PC-9 (cell line): ENCODE measurements at regions not wholly inside any gene's neighbourhood (a gene's known extent, or its start where the extent isn't known, plus 50 kb on each side); places are given as distances from the start of the nearest gene placed in this dataset.
A peak's percentile ranks its signal among the peaks of the same experiment; 100 is the strongest.

ENCODE experiments used
- BruUV-seq: library from RNA; stranded (reverse); fragments of 400-500 nt; replicated peaks from 2 replicates; lab custom pipeline; 2021; lab: Mats Ljungman, UMichigan
- CTCF ChIA-PET: fragments of 300-600 bp; sonication (Branson Sonifier 250); formaldehyde crosslinking; loops from one replicate; lab custom pipeline; 2022; ENCODE audit warnings: antibody characterized with exemption; lab: Charles Lee
- POLR2A ChIA-PET: fragments of 300-600 bp; sonication (Branson Sonifier 250); formaldehyde crosslinking; loops from one replicate; lab custom pipeline; 2022; ENCODE audit warnings: antibody characterized with exemption; ENCODE audit not compliant: unreplicated experiment; lab: Charles Lee
- DNase-seq, 2 experiments: peaks; one replicate each; pipeline versions ENCODE4 v3.0.0 to v3.0.0-alpha.2; 2015 to 2022; ENCODE audit warnings: mixed read lengths in 1 of 2
- H2AFZ ChIP-seq: fragments of 200-600 bp; sonication (generic); 2 replicates; pipeline ENCODE4 v1.8.1; 2017; ENCODE audit warnings: antibody characterized with exemption
- H3F3A ChIP-seq: fragments of 200-600 bp; sonication (generic); 2 replicates; pipeline ENCODE4 v1.8.1; 2017; ENCODE audit warnings: antibody characterized with exemption, mild to moderate bottlenecking, low read depth; ENCODE audit not compliant: insufficient read depth
- H3K27ac ChIP-seq: fragments of 200-600 bp; sonication (generic); 2 replicates; pipeline ENCODE4 v1.6.1; 2016; ENCODE audit warnings: mixed run types
- H3K27me3 ChIP-seq: fragments of 200-600 bp; sonication (generic); 2 replicates; pipeline ENCODE4 v1.6.1; 2016; ENCODE audit warnings: low read depth, mixed run types; ENCODE audit not compliant: insufficient read depth
- H3K36me3 ChIP-seq: fragments of 200-600 bp; sonication (generic); 2 replicates; pipeline ENCODE4 v1.6.1; 2016; ENCODE audit warnings: low read depth, mixed run types
- H3K4me1 ChIP-seq: fragments of 200-600 bp; sonication (generic); replicated peaks from 2 replicates; pipeline ENCODE4 v1.6.1; 2016; ENCODE audit warnings: mixed run types; ENCODE audit not compliant: insufficient read depth
- H3K4me2 ChIP-seq: fragments of 200-600 bp; sonication (generic); 2 replicates; pipeline ENCODE4 v1.6.1; 2017; ENCODE audit warnings: mixed run types
- H3K4me3 ChIP-seq: fragments of 200-600 bp; sonication (generic); 2 replicates; pipeline ENCODE4 v1.6.1; 2016; ENCODE audit warnings: mixed run types
- H3K79me2 ChIP-seq: fragments of 200-600 bp; sonication (generic); 2 replicates; pipeline ENCODE4 v1.6.1; 2017; ENCODE audit warnings: low read depth, mixed run types
- H3K9me2 ChIP-seq: fragments of 200-600 bp; sonication (generic); 2 replicates; pipeline ENCODE4 v1.8.1; 2017; ENCODE audit warnings: mild to moderate bottlenecking; ENCODE audit not compliant: insufficient read depth
- H3K9me3 ChIP-seq: fragments of 200-600 bp; sonication (generic); 2 replicates; pipeline ENCODE4 v1.8.1; 2016; ENCODE audit warnings: low read depth; ENCODE audit not compliant: insufficient read depth
- H4K20me1 ChIP-seq: fragments of 200-600 bp; sonication (generic); 2 replicates; pipeline ENCODE4 v1.8.1; 2017; ENCODE audit not compliant: insufficient read depth
- CTCF ChIP-seq: fragments of 200-600 bp; sonication (generic); conservative IDR thresholded peaks from 2 replicates; pipeline ENCODE4 v1.6.1; 2017; ENCODE audit warnings: mixed run types, antibody characterized with exemption, mild to moderate bottlenecking, moderate library complexity
- EZH2 ChIP-seq: fragments of 200-600 bp; sonication (generic); IDR thresholded peaks from 2 replicates; pipeline ENCODE4 v1.8.0; 2017; ENCODE audit warnings: antibody characterized with exemption, low read depth
- intact Hi-C: fragments of 100-400 bp; cut with micrococcal nuclease; formaldehyde crosslinking; loops from one replicate; pipeline ENCODE4 v1.10.0; 2022; ENCODE audit not compliant: unreplicated experiment

DNA sequence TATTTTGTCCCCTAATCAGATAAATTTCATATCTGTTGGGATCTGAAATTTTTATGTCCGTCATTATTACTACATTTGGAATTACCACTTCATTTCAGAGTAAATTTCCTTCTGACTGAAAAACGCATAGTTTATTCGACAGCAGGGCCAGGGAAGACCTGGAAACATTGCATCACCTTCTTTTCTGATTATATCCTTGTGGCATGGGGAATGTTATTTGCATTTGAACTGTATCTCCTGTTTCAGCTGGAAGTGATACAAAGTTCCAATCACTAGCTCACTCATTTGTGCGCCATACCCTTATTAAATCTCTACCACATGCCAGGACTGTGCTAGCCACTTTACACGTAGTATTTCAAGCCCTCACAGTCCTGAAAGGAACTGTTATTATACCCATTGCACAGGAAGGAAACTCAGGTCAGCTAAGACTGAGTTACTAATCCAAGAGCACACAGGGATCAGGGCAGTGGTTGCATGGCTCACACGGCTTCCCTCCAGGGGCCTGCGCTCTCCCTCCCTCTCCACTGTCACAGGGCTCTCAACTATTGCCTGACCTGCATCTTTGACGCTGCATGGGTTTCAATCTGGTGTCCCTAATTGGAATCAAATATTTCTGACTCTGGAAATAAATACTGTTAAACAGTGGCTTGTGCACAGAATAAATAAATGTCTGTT lies 84.4 kb upstream of the NANOS1 start:
- no peaks in the 10 kb centered on the region for H3K9me3 ChIP-seq
- POLR2A ChIA-PET: no interaction called here

DNA sequence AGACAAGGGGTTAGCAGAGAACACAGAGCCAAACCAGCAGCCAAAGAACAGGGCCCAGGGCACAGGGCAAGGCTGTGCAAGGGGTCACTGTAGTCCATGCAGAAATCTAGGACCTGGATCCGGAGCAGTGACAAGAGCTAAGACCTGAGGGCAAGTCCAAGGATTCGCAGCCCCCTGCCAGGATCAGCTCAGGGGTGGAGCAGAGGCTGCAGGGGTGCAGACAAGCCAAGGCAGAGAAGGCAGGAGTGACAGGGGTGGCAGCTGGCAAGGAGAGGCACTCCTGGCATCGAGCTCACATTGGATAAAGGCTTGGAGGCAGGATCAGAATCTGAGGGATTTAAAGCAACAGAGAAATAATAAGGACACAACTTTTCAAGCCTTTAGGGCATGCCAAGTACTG lies 80.7 kb upstream of the NANOS1 start:
- ChIA-PET CTCF (no interaction called here), POLR2A (no interaction called here)
- Histone ChIP-seq H4K20me1 (no peaks in the 10 kb centered on the region), H2AFZ (no peak overlapping the region), H3K4me1 (peaks cover 29% of the 10 kb centered on the region), H3K9me3 (no peaks in the 10 kb centered on the region), H3K27ac (no peak overlapping the region), H3K4me2 (no peak overlapping the region), H3K36me3 (no peaks in the 10 kb centered on the region), H3K79me2 (no peaks in the 10 kb centered on the region), H3K9me2 (no peaks in the 10 kb centered on the region), H3K27me3 (no peaks in the 10 kb centered on the region), H3F3A (peaks cover 7% of the 10 kb centered on the region; the same call in 1 of the 2 replicates), H3K4me3 (no peak overlapping the region)
- intact Hi-C loops: no loop called here
- TF ChIP-seq EZH2 (no peak), CTCF (no peak)
- no peak for DNase-seq
- no TSS peak for BruUV-seq

More for the DNA sequence above, 84.4 kb upstream of the NANOS1 start:
- Histone ChIP-seq H3K79me2 (no peaks in the 10 kb centered on the region), H3K27me3 (no peaks in the 10 kb centered on the region), H3K4me2 (no peak overlapping the region), H2AFZ (no peak overlapping the region), H3K4me3 (no peak overlapping the region), H3K9me2 (no peaks in the 10 kb centered on the region), H3F3A (peaks cover 6% of the 10 kb centered on the region; the same call in 1 of the 2 replicates), H4K20me1 (no peaks in the 10 kb centered on the region), H3K36me3 (no peaks in the 10 kb centered on the region), H3K27ac (no peak overlapping the region), H3K4me1 (peaks cover 24% of the 10 kb centered on the region)
- intact Hi-C loops: no loop called here
- no peak for DNase-seq
- CTCF ChIA-PET: no interaction called here
- TF ChIP-seq EZH2 (no peak), CTCF (no peak)
- BruUV-seq: no TSS peak

DNA sequence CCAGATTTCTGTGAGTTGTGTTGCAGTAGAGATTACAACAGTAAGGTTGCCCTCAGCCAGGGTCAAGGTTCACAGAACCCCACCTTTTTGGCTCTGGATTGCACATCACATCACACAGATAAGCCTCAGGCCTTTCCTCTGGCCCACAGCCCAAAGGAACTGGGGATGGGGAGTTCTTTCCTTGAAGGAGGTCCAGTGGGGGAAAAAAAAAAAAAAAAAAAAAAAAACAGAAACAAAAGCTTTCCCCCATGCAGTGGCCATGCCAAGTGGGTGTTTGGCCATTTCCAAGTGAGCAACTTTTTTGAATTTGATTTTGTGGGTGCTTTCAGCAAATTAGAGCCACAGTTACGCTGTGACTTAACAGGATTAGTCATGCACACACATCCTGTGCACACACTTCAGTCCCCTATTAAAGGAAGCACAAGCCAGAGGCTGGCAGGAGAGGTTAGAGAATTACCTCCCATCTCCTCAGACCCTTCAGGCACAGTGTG lies 79.3 kb upstream of the NANOS1 start:
- Histone ChIP-seq H3K27ac (0 out of 2 replicates have a peak overlapping the region, but pooled peaks have one; percentile 30), H3K4me1 (peaks cover 29% of the 10 kb centered on the region), H3K36me3 (no peaks in the 10 kb centered on the region), H3K79me2 (no peaks in the 10 kb centered on the region), H2AFZ (no peak overlapping the region), H3K4me3 (no peak overlapping the region), H3F3A (peaks cover 7% of the 10 kb centered on the region; the same call in 1 of the 2 replicates), H3K9me3 (no peaks in the 10 kb centered on the region), H3K27me3 (no peaks in the 10 kb centered on the region), H3K4me2 (peak overlapping the region; percentile 29), H4K20me1 (no peaks in the 10 kb centered on the region), H3K9me2 (no peaks in the 10 kb centered on the region)
- DNase-seq: peak in 1 of 2 experiments; percentile 72
- TF ChIP-seq CTCF (no peak), EZH2 (no peak)
- BruUV-seq: no TSS peak
- intact Hi-C loops: no loop called here
- POLR2A ChIA-PET: no interaction called here
- CTCF ChIA-PET: no interaction called here
